ENCODE measurements at regions not wholly inside any gene's neighbourhood (a gene's known extent, or its start where the extent isn't known, plus 50 kb on each side); places are given as distances from the start of the nearest gene placed in this dataset.

DNA sequence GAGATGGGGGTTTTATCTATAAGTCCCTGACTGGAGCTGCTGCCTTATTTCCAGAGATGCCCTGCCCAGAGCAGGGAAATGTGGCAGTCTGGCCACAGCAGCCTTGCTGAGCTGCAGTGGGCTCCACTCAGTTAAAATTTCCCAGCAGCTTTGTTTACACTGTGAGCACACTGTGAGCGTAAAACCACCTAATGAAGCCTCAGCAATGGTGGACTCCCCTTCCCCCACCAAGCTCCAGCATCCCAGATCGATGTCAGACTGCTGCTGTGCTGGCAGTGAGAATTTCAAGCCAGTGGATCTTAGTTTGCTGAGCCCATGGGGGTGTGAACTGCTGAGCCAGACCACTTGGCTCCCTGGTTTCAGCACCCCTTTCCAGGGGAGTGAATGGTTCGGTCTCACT, 208.7 kb upstream of the RAI14 start:
- no peak for TF ChIP-seq POLR2A (IDR thresholded peaks at IDR 0.05)
- TF ChIP-seq, protein P1, sequence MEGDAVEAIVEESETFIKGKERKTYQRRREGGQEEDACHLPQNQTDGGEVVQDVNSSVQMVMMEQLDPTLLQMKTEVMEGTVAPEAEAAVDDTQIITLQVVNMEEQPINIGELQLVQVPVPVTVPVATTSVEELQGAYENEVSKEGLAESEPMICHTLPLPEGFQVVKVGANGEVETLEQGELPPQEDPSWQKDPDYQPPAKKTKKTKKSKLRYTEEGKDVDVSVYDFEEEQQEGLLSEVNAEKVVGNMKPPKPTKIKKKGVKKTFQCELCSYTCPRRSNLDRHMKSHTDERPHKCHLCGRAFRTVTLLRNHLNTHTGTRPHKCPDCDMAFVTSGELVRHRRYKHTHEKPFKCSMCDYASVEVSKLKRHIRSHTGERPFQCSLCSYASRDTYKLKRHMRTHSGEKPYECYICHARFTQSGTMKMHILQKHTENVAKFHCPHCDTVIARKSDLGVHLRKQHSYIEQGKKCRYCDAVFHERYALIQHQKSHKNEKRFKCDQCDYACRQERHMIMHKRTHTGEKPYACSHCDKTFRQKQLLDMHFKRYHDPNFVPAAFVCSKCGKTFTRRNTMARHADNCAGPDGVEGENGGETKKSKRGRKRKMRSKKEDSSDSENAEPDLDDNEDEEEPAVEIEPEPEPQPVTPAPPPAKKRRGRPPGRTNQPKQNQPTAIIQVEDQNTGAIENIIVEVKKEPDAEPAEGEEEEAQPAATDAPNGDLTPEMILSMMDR (IDR thresholded peaks at IDR 0.05) = no peak

DNA sequence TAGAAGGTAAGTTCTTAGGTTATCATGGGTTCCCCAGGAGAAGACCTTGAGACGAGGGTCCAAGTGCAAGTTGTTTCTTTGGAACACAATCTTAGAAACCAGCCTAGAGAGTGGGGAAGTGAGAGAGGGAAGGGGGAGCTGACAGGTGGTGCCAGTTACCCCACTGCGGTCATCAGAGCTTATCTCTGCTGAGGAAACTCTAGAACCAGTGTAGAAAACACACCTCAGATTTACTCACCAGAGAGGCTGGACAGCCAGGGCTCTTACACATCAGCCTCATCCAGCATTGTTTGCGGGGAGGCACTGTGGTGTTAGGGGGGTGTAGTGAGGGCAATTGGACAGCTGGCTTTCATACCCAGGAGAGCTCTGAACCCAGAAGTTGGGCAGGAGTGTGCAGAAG, 206.5 kb upstream of the RAI14 start:
- 68 to 80% (median 71%) methylated on average over 3 of the region's 3 CpGs for WGBS, 4 donors
- Histone ChIP-seq H3K4me1 (replicated peaks in 1 of 2) (no peaks in the 10 kb centered on the region), H3K9me3 (replicated peaks in 1 of 3) (no peaks in the 10 kb centered on the region), H3K27me3 (no peaks in the 10 kb centered on the region), H3K27ac (no peak overlapping the region), H3K36me3 (replicated peaks in 1 of 2) (no peaks in the 10 kb centered on the region), H3K4me3 (no peak overlapping the region)
- intact Hi-C loops (cut with DNase I) = no loop called here
- DNase-seq = no peak
- TF ChIP-seq, protein P1 (IDR thresholded peaks at IDR 0.05) = no peak
- no peak for TF ChIP-seq POLR2A (IDR thresholded peaks at IDR 0.05)

More for the DNA sequence above, 208.7 kb upstream of the RAI14 start:
- no peaks in the 10 kb centered on the region for H3K4me1 ChIP-seq (replicated peaks in 1 of 2)
- H3K36me3 ChIP-seq (replicated peaks in 1 of 2) = no peaks in the 10 kb centered on the region
- 41 to 66% (median 57%) methylated on average over 2 to 3 of the region's 3 CpGs; no CpG with 5 or more reads in 1 of the 4 donors for WGBS, 4 donors
- no peak overlapping the region for H3K4me3 ChIP-seq
- no peaks in the 10 kb centered on the region for H3K27me3 ChIP-seq
- DNase-seq = no peak
- H3K9me3 ChIP-seq (replicated peaks in 1 of 3) = no peaks in the 10 kb centered on the region
- intact Hi-C loops (cut with DNase I) = no loop called here
- H3K27ac ChIP-seq = no peak overlapping the region

DNA sequence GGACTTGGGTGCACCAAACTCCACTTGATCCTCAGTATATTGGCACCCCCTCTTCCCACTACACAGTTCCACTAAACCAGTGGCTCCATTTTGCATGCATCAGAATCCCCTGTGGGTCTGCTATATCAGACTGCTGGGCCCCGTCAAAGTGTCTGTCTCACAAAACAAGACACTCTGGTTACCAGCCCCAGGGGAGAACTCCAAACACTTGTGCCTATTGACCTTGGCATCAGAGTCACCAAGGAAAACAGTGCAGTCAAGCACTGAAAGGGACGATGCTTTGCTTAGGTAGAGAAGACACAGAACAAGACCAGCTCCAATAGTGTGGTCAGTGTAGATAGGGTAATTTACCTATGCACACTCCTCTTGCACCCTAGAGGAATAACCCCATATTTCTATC, 205.8 kb upstream of the RAI14 start:
- 75 to 89% (median 86%) methylated on average over 2 of the region's 2 CpGs for WGBS, 4 donors
- no peak overlapping the region for H3K27ac ChIP-seq
- H3K9me3 ChIP-seq (replicated peaks in 1 of 3) = no peaks in the 10 kb centered on the region
- TF ChIP-seq, protein P1 (IDR thresholded peaks at IDR 0.05) = no peak
- TF ChIP-seq POLR2A (IDR thresholded peaks at IDR 0.05) = no peak
- intact Hi-C loops (cut with DNase I) = no loop called here
- no peaks in the 10 kb centered on the region for H3K4me1 ChIP-seq (replicated peaks in 1 of 2)
- no peaks in the 10 kb centered on the region for H3K27me3 ChIP-seq
- no peaks in the 10 kb centered on the region for H3K36me3 ChIP-seq (replicated peaks in 1 of 2)
- H3K4me3 ChIP-seq = no peak overlapping the region
- DNase-seq = no peak

DNA sequence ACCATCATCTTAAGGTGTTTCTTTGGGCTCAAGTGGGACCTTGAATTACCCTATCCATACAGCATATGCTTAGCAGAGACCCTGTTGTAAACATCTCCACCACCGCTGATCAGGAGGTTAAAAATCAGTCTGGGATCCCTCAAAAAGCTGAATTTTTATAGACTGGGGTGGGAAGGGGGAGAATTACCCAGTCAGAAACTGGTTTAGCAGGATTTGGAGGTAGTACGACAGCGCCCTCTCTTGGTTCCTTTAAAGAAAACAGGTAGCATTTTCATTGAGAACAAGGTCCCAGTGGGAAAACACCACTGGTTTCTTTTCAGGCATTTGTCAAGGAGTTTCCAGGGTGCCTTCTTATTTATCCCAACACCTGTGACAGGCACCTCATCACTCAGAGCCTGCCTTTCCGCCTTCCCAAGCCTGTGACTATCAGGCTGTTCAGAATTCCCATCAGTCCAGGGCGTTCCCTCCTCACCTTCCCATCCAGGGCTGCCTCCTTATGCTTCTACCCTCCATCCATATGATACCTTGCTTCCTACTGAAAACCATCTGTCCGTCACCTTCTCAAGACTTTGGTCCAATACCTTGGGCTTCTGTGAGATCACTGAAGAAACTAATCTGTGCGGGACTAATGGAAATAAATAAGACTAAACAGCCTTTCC, 203.8 kb upstream of the RAI14 start:
- Histone ChIP-seq H3K9me3 (replicated peaks in 1 of 3) (no peaks in the 10 kb centered on the region), H3K4me3 (no peak overlapping the region), H3K4me1 (replicated peaks in 1 of 2) (no peaks in the 10 kb centered on the region), H3K27me3 (no peaks in the 10 kb centered on the region), H3K36me3 (replicated peaks in 1 of 2) (no peaks in the 10 kb centered on the region), H3K27ac (no peak overlapping the region)
- no peak for DNase-seq
- 44 to 51% (median 46%) methylated on average over 7 of the region's 7 CpGs for WGBS, 4 donors
- TF ChIP-seq, protein P1 (IDR thresholded peaks at IDR 0.05) = no peak
- no peak for TF ChIP-seq POLR2A (IDR thresholded peaks at IDR 0.05)
- intact Hi-C loops (cut with DNase I) = no loop called here

Data from adrenal gland (tissue), 9 donors.